ENCODE measurements at regions not wholly inside any gene's neighbourhood (a gene's known extent, or its start where the extent isn't known, plus 50 kb on each side); places are given as distances from the start of the nearest gene placed in this dataset.

- Histone ChIP-seq H3K4me1 (no peaks in the 10 kb centered on the region), H3K27ac (no peak overlapping the region), H3K27me3 (peaks cover 0 to 8% of the 10 kb centered on the region in 2 donors), H3K36me3 (no peaks in the 10 kb centered on the region), H3K4me3 (no peak overlapping the region), H3K9me3 (peaks cover 0 to 11% (median 0%) of the 10 kb centered on the region in 3 donors)
- DNase-seq, result no peak
- intact Hi-C loops (cut with DNase I; ENCODE audit: low total_unique reads), result no loop called here
- TF ChIP-seq, protein P1, sequence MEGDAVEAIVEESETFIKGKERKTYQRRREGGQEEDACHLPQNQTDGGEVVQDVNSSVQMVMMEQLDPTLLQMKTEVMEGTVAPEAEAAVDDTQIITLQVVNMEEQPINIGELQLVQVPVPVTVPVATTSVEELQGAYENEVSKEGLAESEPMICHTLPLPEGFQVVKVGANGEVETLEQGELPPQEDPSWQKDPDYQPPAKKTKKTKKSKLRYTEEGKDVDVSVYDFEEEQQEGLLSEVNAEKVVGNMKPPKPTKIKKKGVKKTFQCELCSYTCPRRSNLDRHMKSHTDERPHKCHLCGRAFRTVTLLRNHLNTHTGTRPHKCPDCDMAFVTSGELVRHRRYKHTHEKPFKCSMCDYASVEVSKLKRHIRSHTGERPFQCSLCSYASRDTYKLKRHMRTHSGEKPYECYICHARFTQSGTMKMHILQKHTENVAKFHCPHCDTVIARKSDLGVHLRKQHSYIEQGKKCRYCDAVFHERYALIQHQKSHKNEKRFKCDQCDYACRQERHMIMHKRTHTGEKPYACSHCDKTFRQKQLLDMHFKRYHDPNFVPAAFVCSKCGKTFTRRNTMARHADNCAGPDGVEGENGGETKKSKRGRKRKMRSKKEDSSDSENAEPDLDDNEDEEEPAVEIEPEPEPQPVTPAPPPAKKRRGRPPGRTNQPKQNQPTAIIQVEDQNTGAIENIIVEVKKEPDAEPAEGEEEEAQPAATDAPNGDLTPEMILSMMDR (IDR thresholded peaks at IDR 0.05), result no peak
Measured at GRCh38 chr17:73888862-73889261, 244.6 kb upstream of the SDK2 start.

- H3K4me1 ChIP-seq, result no peaks in the 10 kb centered on the region
- intact Hi-C loops (cut with DNase I; ENCODE audit: low total_unique reads), result no loop called here
- peaks cover 0 to 8% of the 10 kb centered on the region in 2 donors for H3K27me3 ChIP-seq
- peaks cover 0 to 11% (median 0%) of the 10 kb centered on the region in 3 donors for H3K9me3 ChIP-seq
- TF ChIP-seq, protein P1 (IDR thresholded peaks at IDR 0.05), result no peak
- H3K36me3 ChIP-seq, result no peaks in the 10 kb centered on the region
- H3K4me3 ChIP-seq, result no peak overlapping the region
- no peak for DNase-seq
- H3K27ac ChIP-seq, result no peak overlapping the region
Measured at GRCh38 chr17:73889439-73889838, 245.2 kb upstream of the SDK2 start.

- Histone ChIP-seq H3K4me1 (no peaks in the 10 kb centered on the region), H3K27me3 (peaks cover 0 to 8% of the 10 kb centered on the region in 2 donors), H3K4me3 (no peak overlapping the region), H3K36me3 (no peaks in the 10 kb centered on the region), H3K27ac (no peak overlapping the region), H3K9me3 (peaks cover 0 to 11% (median 0%) of the 10 kb centered on the region in 3 donors)
- TF ChIP-seq, protein P1 (IDR thresholded peaks at IDR 0.05), result no peak
- DNase-seq, result no peak
- intact Hi-C loops (cut with DNase I; ENCODE audit: low total_unique reads), result no loop called here
Measured at GRCh38 chr17:73890831-73891405, 246.7 kb upstream of the SDK2 start.

- no peak overlapping the region for H3K4me3 ChIP-seq
- H3K27ac ChIP-seq, result no peak overlapping the region
- DNase-seq, result no peak
- intact Hi-C loops (cut with DNase I; ENCODE audit: low total_unique reads), result no loop called here
- no peaks in the 10 kb centered on the region for H3K36me3 ChIP-seq
- TF ChIP-seq, protein P1 (IDR thresholded peaks at IDR 0.05), result no peak
- peaks cover 0 to 20% of the 10 kb centered on the region in 2 donors for H3K27me3 ChIP-seq
- H3K4me1 ChIP-seq, result no peaks in the 10 kb centered on the region
- H3K9me3 ChIP-seq, result peaks cover 0 to 11% (median 0%) of the 10 kb centered on the region in 3 donors
Measured at GRCh38 chr17:73895157-73895556, 250.9 kb upstream of the SDK2 start.

DNA sequence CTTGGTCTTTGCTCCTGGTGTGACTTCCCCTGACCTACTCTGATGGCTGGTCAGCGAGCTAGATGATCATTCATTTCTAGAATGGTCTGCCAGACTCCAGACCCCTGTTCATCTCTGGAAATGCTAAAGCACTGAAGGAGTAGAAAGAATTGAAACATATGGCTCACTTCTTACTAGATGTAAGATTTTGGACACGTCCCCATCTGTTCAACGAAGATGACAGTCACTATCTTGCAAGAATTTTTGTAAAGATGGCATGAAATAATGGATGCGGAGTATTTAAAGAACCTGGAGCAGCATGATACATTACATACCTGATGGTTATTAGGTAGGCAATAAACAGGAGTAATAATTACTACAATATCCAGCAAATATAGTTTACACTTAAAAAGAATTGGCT lies 252.7 kb upstream of the SDK2 start:
- Histone ChIP-seq H3K4me3 (no peak overlapping the region), H3K4me1 (peaks cover 0 to 5% (median 4%) of the 10 kb centered on the region in 4 donors), H3K27me3 (peaks cover 0 to 34% of the 10 kb centered on the region in 2 donors), H3K9me3 (peaks cover 0 to 11% (median 0%) of the 10 kb centered on the region in 3 donors), H3K27ac (no peak overlapping the region), H3K36me3 (no peaks in the 10 kb centered on the region)
- TF ChIP-seq, protein P1 (IDR thresholded peaks at IDR 0.05), result no peak
- DNase-seq, result no peak
- intact Hi-C loops (cut with DNase I; ENCODE audit: low total_unique reads), result no loop called here

Measured in tibial artery (tissue), 4 donors.